ENCODE measurements at regions not wholly inside any gene's neighbourhood (a gene's known extent, or its start where the extent isn't known, plus 50 kb on each side); places are given as distances from the start of the nearest gene placed in this dataset.

- TF ChIP-seq CTCF (conservative IDR thresholded peaks at IDR 0.05) (no peak), ZFX (IDR thresholded peaks at IDR 0.05) (no peak)
Observed at GRCh38 chr13:47672245-47673008, 328.6 kb downstream of the SUCLA2 start.

Data from C4-2B (cell line).